ENCODE measurements at regions not wholly inside any gene's neighbourhood (a gene's known extent, or its start where the extent isn't known, plus 50 kb on each side); places are given as distances from the start of the nearest gene placed in this dataset.

DNA sequence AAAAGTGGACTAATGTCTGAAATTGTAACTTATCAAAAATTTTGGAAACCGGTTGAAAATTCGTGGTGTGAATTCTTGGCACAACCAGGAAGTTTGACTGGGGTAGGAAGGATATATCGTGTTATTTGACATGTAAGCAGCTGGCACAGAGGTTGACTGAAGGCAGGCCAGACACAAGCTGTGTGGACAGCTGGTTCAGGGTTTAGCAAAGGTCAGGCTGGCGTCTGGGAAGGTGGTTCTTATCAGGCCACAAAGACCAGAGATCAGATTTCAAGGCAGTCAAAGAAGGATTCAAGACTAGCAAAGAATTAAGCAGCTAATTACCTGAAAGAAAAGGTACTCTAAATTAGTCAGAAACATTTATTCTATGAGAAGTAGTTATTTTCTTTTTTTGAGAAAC is 450.2 kb upstream of the MDGA2 start:
- no peak overlapping the region for H3K27ac ChIP-seq
- no peak for TF ChIP-seq ZFX (IDR thresholded peaks at IDR 0.05)
- TF ChIP-seq, protein P1, sequence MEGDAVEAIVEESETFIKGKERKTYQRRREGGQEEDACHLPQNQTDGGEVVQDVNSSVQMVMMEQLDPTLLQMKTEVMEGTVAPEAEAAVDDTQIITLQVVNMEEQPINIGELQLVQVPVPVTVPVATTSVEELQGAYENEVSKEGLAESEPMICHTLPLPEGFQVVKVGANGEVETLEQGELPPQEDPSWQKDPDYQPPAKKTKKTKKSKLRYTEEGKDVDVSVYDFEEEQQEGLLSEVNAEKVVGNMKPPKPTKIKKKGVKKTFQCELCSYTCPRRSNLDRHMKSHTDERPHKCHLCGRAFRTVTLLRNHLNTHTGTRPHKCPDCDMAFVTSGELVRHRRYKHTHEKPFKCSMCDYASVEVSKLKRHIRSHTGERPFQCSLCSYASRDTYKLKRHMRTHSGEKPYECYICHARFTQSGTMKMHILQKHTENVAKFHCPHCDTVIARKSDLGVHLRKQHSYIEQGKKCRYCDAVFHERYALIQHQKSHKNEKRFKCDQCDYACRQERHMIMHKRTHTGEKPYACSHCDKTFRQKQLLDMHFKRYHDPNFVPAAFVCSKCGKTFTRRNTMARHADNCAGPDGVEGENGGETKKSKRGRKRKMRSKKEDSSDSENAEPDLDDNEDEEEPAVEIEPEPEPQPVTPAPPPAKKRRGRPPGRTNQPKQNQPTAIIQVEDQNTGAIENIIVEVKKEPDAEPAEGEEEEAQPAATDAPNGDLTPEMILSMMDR (conservative IDR thresholded peaks at IDR 0.05), result no peak

DNA sequence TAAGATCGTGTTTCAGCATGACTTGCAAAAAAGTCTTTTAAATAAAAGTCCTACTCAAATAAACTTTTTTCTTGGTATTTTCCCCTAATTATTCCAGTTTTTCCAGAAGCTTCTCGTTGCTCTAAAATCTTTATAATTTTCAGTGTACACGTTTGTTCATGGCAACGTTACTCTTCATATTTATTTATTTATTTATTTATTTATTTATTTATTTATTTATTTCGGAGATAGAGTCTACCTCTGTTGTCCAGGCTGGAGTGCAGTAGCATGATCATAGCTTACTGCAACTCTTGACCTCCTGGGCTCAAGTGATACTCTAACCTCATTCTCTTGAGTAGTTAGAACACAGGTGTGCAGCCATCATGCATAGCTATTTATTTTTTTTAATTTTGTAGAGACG is 438.3 kb upstream of the MDGA2 start:
- TF ChIP-seq ZFX (IDR thresholded peaks at IDR 0.05), result no peak
- TF ChIP-seq, protein P1 (conservative IDR thresholded peaks at IDR 0.05), result no peak
- H3K27ac ChIP-seq, result no peak overlapping the region

DNA sequence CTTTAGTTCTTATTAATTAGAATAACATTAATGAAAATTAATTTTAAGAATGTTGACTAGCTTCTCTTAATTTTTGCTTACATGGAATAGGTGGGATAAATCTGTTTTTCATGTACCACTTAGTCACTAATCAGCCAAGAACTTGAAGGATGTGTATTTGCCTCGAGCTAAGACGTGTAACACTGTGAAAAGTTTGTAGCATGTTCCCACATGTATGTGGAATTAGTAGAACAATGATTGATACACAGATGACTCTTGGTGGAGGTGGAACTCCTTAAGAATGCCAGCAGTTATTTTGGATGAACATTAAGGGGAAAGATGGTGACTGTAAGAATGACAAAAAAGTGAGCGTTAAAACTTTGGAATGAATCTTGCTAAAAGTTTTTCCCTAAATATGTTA is 435.7 kb upstream of the MDGA2 start:
- TF ChIP-seq, protein P1 (conservative IDR thresholded peaks at IDR 0.05), result no peak
- no peak for TF ChIP-seq ZFX (IDR thresholded peaks at IDR 0.05)
- no peak overlapping the region for H3K27ac ChIP-seq

DNA sequence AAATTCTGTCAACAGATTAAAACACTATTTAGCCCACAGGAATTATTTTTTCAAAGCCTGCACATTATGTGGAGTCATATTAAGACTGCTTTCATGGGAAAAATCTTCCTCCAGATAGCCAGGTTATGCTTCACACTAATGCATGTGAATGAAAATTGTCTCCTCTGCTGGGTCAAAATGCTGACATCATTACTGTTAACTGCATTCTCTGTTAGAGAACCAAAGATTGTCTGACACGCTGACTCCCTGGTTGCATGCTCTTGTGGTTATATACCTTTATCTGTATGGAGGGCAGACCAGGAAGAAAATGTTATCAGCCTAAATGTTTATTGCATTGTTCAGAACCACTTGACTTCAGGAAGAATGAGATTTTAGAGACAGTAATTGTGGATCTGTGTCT is 432.2 kb upstream of the MDGA2 start:
- TF ChIP-seq, protein P1 (conservative IDR thresholded peaks at IDR 0.05), result no peak
- no peak for TF ChIP-seq ZFX (IDR thresholded peaks at IDR 0.05)
- no peak overlapping the region for H3K27ac ChIP-seq

DNA sequence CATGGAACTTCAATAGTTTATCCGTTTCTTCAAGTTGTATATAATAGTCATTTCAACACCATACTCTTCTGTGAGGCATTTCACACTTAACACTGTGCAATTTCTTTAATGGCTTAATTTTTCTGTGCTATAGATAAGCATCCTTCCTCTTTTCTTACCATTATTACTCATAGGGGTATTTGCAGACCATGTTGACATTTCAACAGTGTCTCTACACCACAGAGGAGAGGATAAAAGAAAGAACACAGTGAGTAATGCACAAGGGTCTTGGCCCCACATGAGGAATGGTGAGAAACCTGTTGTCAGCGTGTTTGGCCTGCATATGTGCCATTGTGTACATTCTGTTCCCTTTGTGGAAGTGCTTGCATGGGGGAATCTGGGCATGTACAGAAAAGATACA is 421.5 kb upstream of the MDGA2 start:
- TF ChIP-seq, protein P1 (conservative IDR thresholded peaks at IDR 0.05), result no peak
- no peak for TF ChIP-seq ZFX (IDR thresholded peaks at IDR 0.05)
- no peak overlapping the region for H3K27ac ChIP-seq

DNA sequence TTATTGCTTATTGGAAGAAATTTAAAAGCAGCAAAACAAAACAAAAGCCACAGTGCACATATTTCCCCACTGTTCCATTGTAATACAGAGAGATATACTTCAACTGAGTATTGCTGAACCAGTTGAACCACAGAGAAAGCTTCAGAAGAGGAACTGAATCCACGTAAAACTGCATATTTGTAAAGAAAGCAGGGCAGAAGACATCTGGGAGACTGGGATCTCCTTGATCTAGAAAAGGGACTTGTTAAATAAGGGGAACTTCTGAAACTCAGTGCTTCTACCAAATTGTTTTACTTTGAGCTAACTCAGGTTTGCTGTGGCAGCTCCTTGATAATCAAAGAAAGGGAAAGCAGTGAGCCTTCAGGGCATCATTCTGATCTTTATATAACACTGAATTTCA is 411.1 kb upstream of the MDGA2 start:
- TF ChIP-seq ZFX (IDR thresholded peaks at IDR 0.05), result no peak
- TF ChIP-seq, protein P1 (conservative IDR thresholded peaks at IDR 0.05), result no peak

DNA sequence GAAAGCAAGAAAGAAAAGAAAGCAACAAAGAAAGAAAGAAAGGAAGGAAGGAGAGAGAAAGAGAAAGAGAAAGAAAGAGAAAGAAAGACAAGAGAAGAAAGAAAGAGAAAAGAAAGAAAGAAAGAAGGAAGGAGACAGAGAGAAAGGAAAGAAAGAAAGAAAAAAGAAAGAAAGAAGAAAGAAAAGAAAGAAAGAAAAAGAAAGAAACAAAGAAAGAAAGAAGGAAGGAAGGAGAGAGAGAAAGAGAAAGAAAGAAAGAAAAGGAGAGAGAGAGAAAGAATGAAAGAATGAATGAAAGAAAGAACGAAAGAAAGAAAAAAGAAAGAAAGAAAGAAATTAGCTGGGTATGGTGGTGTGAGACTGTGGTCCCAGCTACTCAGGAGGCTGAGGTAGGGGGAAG is 400.1 kb upstream of the MDGA2 start:
- TF ChIP-seq, protein P1 (conservative IDR thresholded peaks at IDR 0.05), result no peak
- no peak for TF ChIP-seq ZFX (IDR thresholded peaks at IDR 0.05)

More for the DNA sequence above, 411.1 kb upstream of the MDGA2 start:
- no peak overlapping the region for H3K27ac ChIP-seq

More for the DNA sequence above, 400.1 kb upstream of the MDGA2 start:
- H3K27ac ChIP-seq, result no peak overlapping the region

All from C4-2B (cell line).